ENCODE measurements at regions not wholly inside any gene's neighbourhood (a gene's known extent, or its start where the extent isn't known, plus 50 kb on each side); places are given as distances from the start of the nearest gene placed in this dataset.

GRCh38 chr18:51417643-51418483 is 220.4 kb upstream of the MEX3C start:
- TF ChIP-seq, protein P1, sequence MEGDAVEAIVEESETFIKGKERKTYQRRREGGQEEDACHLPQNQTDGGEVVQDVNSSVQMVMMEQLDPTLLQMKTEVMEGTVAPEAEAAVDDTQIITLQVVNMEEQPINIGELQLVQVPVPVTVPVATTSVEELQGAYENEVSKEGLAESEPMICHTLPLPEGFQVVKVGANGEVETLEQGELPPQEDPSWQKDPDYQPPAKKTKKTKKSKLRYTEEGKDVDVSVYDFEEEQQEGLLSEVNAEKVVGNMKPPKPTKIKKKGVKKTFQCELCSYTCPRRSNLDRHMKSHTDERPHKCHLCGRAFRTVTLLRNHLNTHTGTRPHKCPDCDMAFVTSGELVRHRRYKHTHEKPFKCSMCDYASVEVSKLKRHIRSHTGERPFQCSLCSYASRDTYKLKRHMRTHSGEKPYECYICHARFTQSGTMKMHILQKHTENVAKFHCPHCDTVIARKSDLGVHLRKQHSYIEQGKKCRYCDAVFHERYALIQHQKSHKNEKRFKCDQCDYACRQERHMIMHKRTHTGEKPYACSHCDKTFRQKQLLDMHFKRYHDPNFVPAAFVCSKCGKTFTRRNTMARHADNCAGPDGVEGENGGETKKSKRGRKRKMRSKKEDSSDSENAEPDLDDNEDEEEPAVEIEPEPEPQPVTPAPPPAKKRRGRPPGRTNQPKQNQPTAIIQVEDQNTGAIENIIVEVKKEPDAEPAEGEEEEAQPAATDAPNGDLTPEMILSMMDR (conservative IDR thresholded peaks at IDR 0.05 in 1 of 2, IDR thresholded peaks at IDR 0.05 in 1 of 2; ENCODE audit: low read depth in 1 of 2, low read length in 2 of 2): no peak
- no peak for TF ChIP-seq EZH2 (IDR thresholded peaks at IDR 0.05; ENCODE audit: low read length, missing control alignments)

All from fibroblast of lung (primary cell).